ENCODE measurements at regions not wholly inside any gene's neighbourhood (a gene's known extent, or its start where the extent isn't known, plus 50 kb on each side); places are given as distances from the start of the nearest gene placed in this dataset.

GRCh38 chr2:71801969-71802368 is 345.7 kb downstream of the CYP26B1 start:
- Histone ChIP-seq H3K9me3 (no peaks in the 10 kb centered on the region), H3K36me3 (no peaks in the 10 kb centered on the region), H3K27me3 (no peaks in the 10 kb centered on the region), H3K4me1 (peaks cover 0 to 4% (median 0%) of the 10 kb centered on the region in 4 donors), H3K27ac (no peak overlapping the region), H3K4me3 (no peak overlapping the region)
- WGBS, 2 donors = 73 to 91% methylated on average over 1 to 5 of the region's 8 CpGs
- DNase-seq (ENCODE audit: low spot score in 2 of 2) = peak; percentile 39 to 68
- TF ChIP-seq CTCF (IDR thresholded peaks at IDR 0.05) = peak in 4 of 5 experiments; percentile 14 to 67 (median 38)
- no peak for TF ChIP-seq POLR2A (IDR thresholded peaks at IDR 0.05)
- no peak for TF ChIP-seq EP300 (IDR thresholded peaks at IDR 0.05)

- WGBS, 2 donors = 61 to 83% methylated on average over 2 to 3 of the region's 3 CpGs
- H3K27me3 ChIP-seq = no peaks in the 10 kb centered on the region
- H3K27ac ChIP-seq = no peak overlapping the region
- TF ChIP-seq CTCF (IDR thresholded peaks at IDR 0.05) (no peak), EP300 (IDR thresholded peaks at IDR 0.05) (no peak), POLR2A (IDR thresholded peaks at IDR 0.05) (no peak)
- H3K4me1 ChIP-seq = peaks cover 0 to 4% (median 0%) of the 10 kb centered on the region in 4 donors
- no peaks in the 10 kb centered on the region for H3K36me3 ChIP-seq
- H3K4me3 ChIP-seq = no peak overlapping the region
- no peak for DNase-seq (ENCODE audit: low spot score in 2 of 2)
- H3K9me3 ChIP-seq = no peaks in the 10 kb centered on the region
These were observed 346.1 kb downstream of the CYP26B1 start for GRCh38 chr2:71801556-71801955.

- Histone ChIP-seq H3K4me3 (no peak overlapping the region), H3K36me3 (no peaks in the 10 kb centered on the region), H3K27me3 (no peaks in the 10 kb centered on the region), H3K4me1 (peaks cover 0 to 4% (median 0%) of the 10 kb centered on the region in 4 donors), H3K9me3 (no peaks in the 10 kb centered on the region), H3K27ac (no peak overlapping the region)
- no peak for DNase-seq (ENCODE audit: low spot score in 2 of 2)
- WGBS, 2 donors = 63 to 73% methylated on average over 1 of the region's 1 CpG
- TF ChIP-seq EP300 (IDR thresholded peaks at IDR 0.05) (no peak), CTCF (IDR thresholded peaks at IDR 0.05) (no peak), POLR2A (IDR thresholded peaks at IDR 0.05) (no peak)
These were observed 346.8 kb downstream of the CYP26B1 start for GRCh38 chr2:71800851-71801250.

GRCh38 chr2:71800106-71800809 is 346.9 kb downstream of the DYSF start:
- no peaks in the 10 kb centered on the region for H3K9me3 ChIP-seq
- no peak overlapping the region for H3K4me3 ChIP-seq
- peaks cover 0 to 4% (median 0%) of the 10 kb centered on the region in 4 donors for H3K4me1 ChIP-seq
- H3K27ac ChIP-seq = no peak overlapping the region
- H3K27me3 ChIP-seq = no peaks in the 10 kb centered on the region
- 49% methylated on average over 13 of the region's 13 CpGs for WGBS, 2 donors
- no peaks in the 10 kb centered on the region for H3K36me3 ChIP-seq
- TF ChIP-seq POLR2A (IDR thresholded peaks at IDR 0.05) (no peak), EP300 (IDR thresholded peaks at IDR 0.05) (no peak), CTCF (IDR thresholded peaks at IDR 0.05) (no peak)
- DNase-seq (ENCODE audit: low spot score in 2 of 2) = no peak

- H3K4me3 ChIP-seq = no peak overlapping the region
- no peak for DNase-seq (ENCODE audit: low spot score in 2 of 2)
These were observed 345.7 kb downstream of the DYSF start for GRCh38 chr2:71799013-71799575.

More at GRCh38 chr2:71799013-71799575, 345.7 kb downstream of the DYSF start:
- 90 to 97% methylated on average over 3 of the region's 3 CpGs for WGBS, 2 donors
- Histone ChIP-seq H3K36me3 (no peaks in the 10 kb centered on the region), H3K27ac (no peak overlapping the region), H3K4me1 (peaks cover 0 to 4% (median 0%) of the 10 kb centered on the region in 4 donors), H3K27me3 (no peaks in the 10 kb centered on the region), H3K9me3 (no peaks in the 10 kb centered on the region)
- TF ChIP-seq EP300 (IDR thresholded peaks at IDR 0.05) (no peak), POLR2A (IDR thresholded peaks at IDR 0.05) (no peak), CTCF (IDR thresholded peaks at IDR 0.05) (no peak)

All from tibial nerve (tissue), 4 donors.